ENCODE measurements at regions not wholly inside any gene's neighbourhood (a gene's known extent, or its start where the extent isn't known, plus 50 kb on each side); places are given as distances from the start of the nearest gene placed in this dataset.

GRCh38 chr16:73544826-73545225, 496.9 kb upstream of the ZFHX3 start:
- no TSS peak for BruUV-seq (replicated peaks)
- Histone ChIP-seq H3K9me3 (replicated peaks; ENCODE audit: control insufficient read depth, insufficient read depth, low read length) (no peaks in the 10 kb centered on the region), H3K4me1 (ENCODE audit: control insufficient read depth, insufficient read depth, low read length) (no peaks in the 10 kb centered on the region), H3K4me2 (ENCODE audit: control insufficient read depth, insufficient read depth) (no peak overlapping the region), H3K27ac (ENCODE audit: control insufficient read depth, insufficient read depth) (no peak overlapping the region), H4K20me1 (ENCODE audit: control insufficient read depth, insufficient read depth) (no peaks in the 10 kb centered on the region), H3K36me3 (ENCODE audit: control insufficient read depth in 2 of 2, insufficient read depth in 2 of 2, low read length in 1 of 2) (no peaks in the 10 kb centered on the region), H2AFZ (ENCODE audit: control insufficient read depth, low read depth, low read length) (no peak overlapping the region), H3K4me3 (no peak overlapping the region), H3K9ac (ENCODE audit: control insufficient read depth, insufficient read depth, low read length) (no peak overlapping the region), H3K27me3 (replicated peaks in 1 of 2; ENCODE audit: control insufficient read depth in 2 of 2, insufficient read depth in 2 of 2, low read length in 1 of 2) (peaks cover 5% of the 10 kb centered on the region in 2 experiments; a peak in 1 of 4 replicates), H3K79me2 (ENCODE audit: control insufficient read depth, insufficient read depth, low read length) (no peaks in the 10 kb centered on the region)
- SMC1A ChIA-PET (ENCODE audit: uncharacterized antibody, unreplicated experiment), result no interaction called here
- RAD21 ChIA-PET (ENCODE audit: unreplicated experiment), result interaction anchor here (0.5 kb wide), 1 partner anchor 712 kb away, joined by 4 read pairs; no protein-coding TSS in a partner anchor
- POLR2A ChIA-PET, result no interaction called here
- FAIRE-seq, result no peak
- CTCF ChIA-PET, result no interaction called here
- WGBS (ENCODE audit: insufficient coverage, insufficient replicate concordance, low lambda C conversion rate, missing lambda C conversion rate), result 13% methylated on average over 8 of the region's 8 CpGs
- in situ Hi-C loops (cut with MboI) (no loop called here), intact Hi-C loops (cut with micrococcal nuclease; ENCODE audit: unreplicated experiment) (no loop called here)
- no peak for ATAC-seq
- TF ChIP-seq ZNF24 (IDR thresholded peaks at IDR 0.05), result no peak
- no peak for TF ChIP-seq MLLT1 (IDR thresholded peaks at IDR 0.05)
- no peak for TF ChIP-seq YY1 (IDR thresholded peaks at IDR 0.05; ENCODE audit: low read depth, low read length)
- no peak for TF ChIP-seq POU2F2 (IDR thresholded peaks at IDR 0.05; ENCODE audit: borderline replicate concordance, low read depth, low read length)
- no peak for TF ChIP-seq ZBTB4 (CRISPR knock-in tag; IDR thresholded peaks at IDR 0.05)
- TF ChIP-seq CBX5 (IDR thresholded peaks at IDR 0.05; ENCODE audit: low read depth), result no peak
- TF ChIP-seq EZH2 (IDR thresholded peaks at IDR 0.05; ENCODE audit: borderline replicate concordance, control insufficient read depth, low read depth, low read length), result no peak
- no peak for TF ChIP-seq MYB (IDR thresholded peaks at IDR 0.05; ENCODE audit: borderline replicate concordance, low read depth, low read length)
- no peak for TF ChIP-seq BRCA1 (IDR thresholded peaks at IDR 0.05; ENCODE audit: low read depth, low read length)
- no peak for TF ChIP-seq CHD2 (IDR thresholded peaks at IDR 0.05; ENCODE audit: borderline replicate concordance, low read depth, low read length)
- no peak for TF ChIP-seq SREBF1 (IDR thresholded peaks at IDR 0.05; ENCODE audit: low read length)
- no peak for TF ChIP-seq BHLHE40 (IDR thresholded peaks at IDR 0.05; ENCODE audit: borderline replicate concordance in 1 of 2, low read depth in 2 of 2, low read length in 1 of 2)
- TF ChIP-seq NFIC (IDR thresholded peaks at IDR 0.05; ENCODE audit: low read depth, low read length), result no peak
- TF ChIP-seq DPF2 (IDR thresholded peaks at IDR 0.05), result no peak
- TF ChIP-seq USF2 (IDR thresholded peaks at IDR 0.05; ENCODE audit: borderline replicate concordance, low read depth, low read length), result no peak
- TF ChIP-seq HDAC6 (IDR thresholded peaks at IDR 0.05; ENCODE audit: unreplicated experiment), result no peak
- no peak for DNase-seq (ENCODE audit: low read depth, low spot score)
